Skeletal muscle satellite cell (primary cell): ENCODE measurements at regions not wholly inside any gene's neighbourhood (a gene's known extent, or its start where the extent isn't known, plus 50 kb on each side); places are given as distances from the start of the nearest gene placed in this dataset.

Experiments used
- H3K27me3 ChIP-seq: 2 replicates; pipeline ENCODE4 v1.7.0; 2013; ENCODE audit warnings: low read length; ENCODE audit not compliant: control insufficient read depth, insufficient read depth
- H3K36me3 ChIP-seq: 2 replicates; pipeline ENCODE4 v1.7.0; 2013; ENCODE audit warnings: mild to moderate bottlenecking, control low read depth, low read length; ENCODE audit not compliant: insufficient read depth
- H3K4me1 ChIP-seq: 2 replicates; pipeline ENCODE4 v1.7.0; 2013; ENCODE audit warnings: low read length; ENCODE audit not compliant: control insufficient read depth, insufficient read depth
- H3K4me2 ChIP-seq: 2 replicates; pipeline ENCODE4 v1.7.0; 2013; ENCODE audit warnings: mild to moderate bottlenecking, low read length
- H3K4me3 ChIP-seq: 2 replicates; pipeline ENCODE4 v1.7.0; 2013; ENCODE audit warnings: low read length
- H3K9ac ChIP-seq: 2 replicates; pipeline ENCODE4 v1.7.0; 2013; ENCODE audit warnings: mild to moderate bottlenecking, low read depth, low read length, moderate library complexity
- H3K9me3 ChIP-seq: replicated peaks from 2 replicates; pipeline ENCODE4 v1.7.0; 2013; ENCODE audit warnings: mild to moderate bottlenecking, control low read depth, low read length

DNA sequence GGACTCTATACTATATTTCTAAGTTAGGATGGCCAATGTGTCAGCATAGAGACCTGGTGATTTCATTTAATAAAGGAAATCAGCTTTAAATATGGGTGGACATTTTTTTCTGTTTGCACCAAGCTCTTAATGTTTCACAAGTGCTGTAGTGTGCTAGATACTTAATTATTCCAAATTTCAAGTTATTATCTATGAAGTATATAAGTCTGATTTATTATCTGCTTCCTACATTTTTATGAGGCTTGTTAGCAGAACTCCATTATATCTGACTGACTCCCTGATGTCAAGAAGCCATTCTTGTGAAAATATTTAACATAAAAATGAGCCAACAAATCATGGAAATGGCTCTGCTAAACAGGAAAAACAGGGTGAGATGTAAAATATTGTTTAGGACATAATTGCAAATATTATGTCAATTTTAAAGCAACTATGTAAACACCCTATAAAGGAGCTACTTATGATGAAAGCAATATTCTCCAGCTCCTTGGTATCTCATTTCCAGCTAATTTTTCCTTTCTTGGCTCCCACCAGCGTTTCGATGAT, 1415.2 kb downstream of the GATA3 start:
- H3K9ac ChIP-seq = no peak overlapping the region
- no peaks in the 10 kb centered on the region for H3K9me3 ChIP-seq
- no peak overlapping the region for H3K4me3 ChIP-seq
- no peaks in the 10 kb centered on the region for H3K36me3 ChIP-seq
- no peaks in the 10 kb centered on the region for H3K4me1 ChIP-seq
- no peak overlapping the region for H3K4me2 ChIP-seq
- no peaks in the 10 kb centered on the region for H3K27me3 ChIP-seq

DNA sequence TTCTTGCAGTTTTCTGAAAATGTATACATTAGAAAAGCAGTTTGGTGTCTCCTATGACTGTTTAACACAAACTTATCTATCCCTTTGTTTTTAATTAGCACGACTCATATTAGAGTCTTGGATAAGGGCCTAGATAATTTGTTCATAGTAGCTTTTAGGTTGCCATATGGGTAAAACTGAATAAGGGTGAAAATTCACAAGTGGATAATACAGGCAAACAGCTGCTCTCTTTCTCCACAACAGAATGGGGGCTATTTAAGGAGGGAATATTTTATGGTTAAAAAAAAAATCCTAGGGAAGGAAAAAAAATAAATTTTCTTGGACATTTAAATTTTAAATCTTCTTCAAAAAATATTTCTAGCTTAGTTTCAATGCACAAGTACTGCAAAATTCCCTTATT, 1416.1 kb downstream of the GATA3 start:
- Histone ChIP-seq H3K9ac (no peak overlapping the region), H3K4me3 (no peak overlapping the region), H3K9me3 (no peaks in the 10 kb centered on the region), H3K4me1 (no peaks in the 10 kb centered on the region), H3K36me3 (no peaks in the 10 kb centered on the region), H3K4me2 (no peak overlapping the region), H3K27me3 (no peaks in the 10 kb centered on the region)

DNA sequence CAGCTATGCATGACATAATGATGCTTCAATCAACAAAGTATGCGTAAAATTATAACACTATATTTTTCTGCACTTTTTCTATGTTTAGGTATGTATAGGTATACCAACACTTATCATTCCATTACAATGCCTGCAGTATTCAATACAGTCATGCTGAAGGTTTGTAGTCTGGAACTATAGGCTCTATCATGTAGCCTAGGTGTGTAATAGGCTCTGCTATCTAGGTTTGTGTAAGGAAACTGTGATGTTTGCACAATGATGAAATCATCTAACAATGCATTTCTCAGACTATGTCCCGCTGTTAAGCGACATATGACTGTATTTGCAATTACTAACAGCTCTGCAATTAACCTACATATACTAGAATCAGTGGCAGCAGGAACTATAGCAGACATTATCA, 1447.5 kb downstream of the GATA3 start:
- Histone ChIP-seq H3K9me3 (no peaks in the 10 kb centered on the region), H3K36me3 (no peaks in the 10 kb centered on the region), H3K4me2 (no peak overlapping the region), H3K9ac (no peak overlapping the region), H3K4me3 (no peak overlapping the region), H3K27me3 (no peaks in the 10 kb centered on the region), H3K4me1 (no peaks in the 10 kb centered on the region)

DNA sequence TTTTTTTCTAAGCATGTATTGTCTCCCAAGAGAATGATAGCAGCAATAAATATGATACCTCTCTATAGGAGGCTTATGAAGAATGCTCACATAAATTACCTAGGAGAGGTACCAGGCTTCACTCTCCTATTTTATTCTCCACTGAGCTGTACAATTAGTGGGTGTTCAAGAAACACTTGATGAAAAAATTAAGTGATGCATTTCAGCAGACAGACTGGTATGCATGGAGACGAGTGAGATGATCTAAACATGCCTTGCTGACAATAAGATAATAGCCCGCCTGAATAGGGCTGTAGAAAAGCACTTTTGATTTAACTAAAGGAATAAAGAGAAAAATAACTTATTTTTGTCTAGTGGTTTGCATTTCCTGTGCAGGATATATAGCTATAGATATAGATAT, 1449.7 kb downstream of the GATA3 start:
- Histone ChIP-seq H3K27me3 (no peaks in the 10 kb centered on the region), H3K9ac (no peak overlapping the region), H3K4me3 (no peak overlapping the region), H3K4me1 (no peaks in the 10 kb centered on the region), H3K4me2 (no peak overlapping the region), H3K36me3 (no peaks in the 10 kb centered on the region), H3K9me3 (no peaks in the 10 kb centered on the region)

DNA sequence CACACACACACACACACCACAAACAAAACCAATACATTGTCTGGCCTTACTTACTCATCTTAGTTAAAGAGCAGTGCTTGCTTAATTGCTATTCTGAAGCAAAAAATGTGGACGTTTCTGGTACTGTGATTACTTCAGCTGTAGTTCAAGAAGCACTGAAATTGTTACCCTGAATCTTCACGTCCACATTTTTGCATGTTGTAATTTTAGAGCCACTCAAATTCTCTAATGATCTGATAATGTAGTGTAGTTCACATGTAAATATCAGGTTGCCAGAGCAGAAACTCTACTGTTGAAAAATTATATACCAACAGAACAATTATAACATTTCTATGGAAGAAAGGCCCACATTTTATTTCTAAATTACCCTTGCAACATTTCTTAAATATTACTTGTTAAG, 1451.1 kb downstream of the GATA3 start:
- Histone ChIP-seq H3K4me1 (no peaks in the 10 kb centered on the region), H3K4me2 (no peak overlapping the region), H3K4me3 (no peak overlapping the region), H3K9ac (no peak overlapping the region), H3K27me3 (no peaks in the 10 kb centered on the region), H3K36me3 (no peaks in the 10 kb centered on the region), H3K9me3 (no peaks in the 10 kb centered on the region)

DNA sequence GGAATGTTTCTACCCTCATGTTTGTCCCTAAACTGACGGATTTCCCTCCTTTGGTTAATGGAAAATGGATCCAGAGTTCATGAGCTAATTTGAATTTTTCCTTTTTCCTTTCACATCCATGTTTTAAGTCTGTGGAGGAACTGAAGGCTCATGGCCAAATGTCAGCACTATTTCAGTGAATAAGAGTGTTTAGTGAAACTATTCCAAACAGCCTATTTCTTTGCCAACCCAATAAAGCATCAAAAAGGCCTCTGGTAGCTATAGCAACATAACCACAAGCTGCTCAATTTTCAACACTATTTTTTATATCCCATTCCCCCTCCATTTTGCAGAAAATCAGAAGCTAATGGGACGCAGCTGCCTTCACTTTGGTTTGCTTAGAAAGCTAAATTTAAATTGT, 1454.1 kb downstream of the GATA3 start:
- peaks cover 3% of the 10 kb centered on the region for H3K27me3 ChIP-seq
- H3K36me3 ChIP-seq = no peaks in the 10 kb centered on the region
- H3K9ac ChIP-seq = no peak overlapping the region
- no peaks in the 10 kb centered on the region for H3K9me3 ChIP-seq
- H3K4me2 ChIP-seq = no peak overlapping the region
- H3K4me3 ChIP-seq = no peak overlapping the region
- H3K4me1 ChIP-seq = no peaks in the 10 kb centered on the region

DNA sequence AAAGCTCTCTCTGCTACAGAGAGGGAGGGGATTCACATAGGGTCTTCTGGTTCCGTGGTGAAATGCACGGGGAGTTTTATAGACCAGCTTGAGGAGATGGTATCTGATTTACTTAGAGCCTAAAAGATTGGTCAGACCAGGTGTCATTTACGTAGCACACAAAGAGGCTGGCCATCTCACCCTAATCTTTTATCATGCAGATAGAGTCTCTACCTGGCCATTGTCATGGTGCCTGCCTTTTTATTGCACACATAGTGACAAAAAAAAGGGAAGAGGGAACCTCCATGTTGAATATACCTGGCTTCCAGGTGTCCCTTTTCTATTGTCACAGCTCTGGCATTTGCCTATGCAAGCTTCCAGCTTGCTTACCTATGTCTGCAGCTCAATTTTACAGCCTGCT, 1456.1 kb downstream of the GATA3 start:
- Histone ChIP-seq H3K4me1 (no peaks in the 10 kb centered on the region), H3K9ac (no peak overlapping the region), H3K4me2 (no peak overlapping the region), H3K36me3 (no peaks in the 10 kb centered on the region), H3K9me3 (no peaks in the 10 kb centered on the region), H3K4me3 (no peak overlapping the region), H3K27me3 (peaks cover 3% of the 10 kb centered on the region)

DNA sequence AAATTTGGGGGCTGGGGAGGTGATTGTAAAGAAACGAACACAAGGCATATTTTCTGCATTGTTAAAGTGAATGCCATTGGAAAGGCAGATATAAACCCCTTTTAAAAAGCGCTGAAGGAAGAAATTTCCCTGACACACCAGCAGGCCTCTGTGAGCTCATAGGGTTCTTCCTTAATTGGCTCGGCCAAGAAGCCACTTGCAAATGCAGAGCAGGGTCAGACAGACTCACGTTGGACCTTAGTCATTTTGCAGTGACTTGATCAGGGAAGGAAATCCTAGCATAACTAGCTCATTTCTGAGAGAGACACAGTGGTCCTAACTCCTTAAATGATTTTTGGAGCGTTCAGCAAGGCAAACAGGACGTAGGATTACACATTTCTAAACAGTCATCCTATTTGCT, 1461.4 kb downstream of the GATA3 start:
- Histone ChIP-seq H3K9me3 (no peaks in the 10 kb centered on the region), H3K4me3 (no peak overlapping the region), H3K4me2 (no peak overlapping the region), H3K36me3 (no peaks in the 10 kb centered on the region), H3K27me3 (peaks cover 3% of the 10 kb centered on the region), H3K9ac (no peak overlapping the region), H3K4me1 (no peaks in the 10 kb centered on the region)

DNA sequence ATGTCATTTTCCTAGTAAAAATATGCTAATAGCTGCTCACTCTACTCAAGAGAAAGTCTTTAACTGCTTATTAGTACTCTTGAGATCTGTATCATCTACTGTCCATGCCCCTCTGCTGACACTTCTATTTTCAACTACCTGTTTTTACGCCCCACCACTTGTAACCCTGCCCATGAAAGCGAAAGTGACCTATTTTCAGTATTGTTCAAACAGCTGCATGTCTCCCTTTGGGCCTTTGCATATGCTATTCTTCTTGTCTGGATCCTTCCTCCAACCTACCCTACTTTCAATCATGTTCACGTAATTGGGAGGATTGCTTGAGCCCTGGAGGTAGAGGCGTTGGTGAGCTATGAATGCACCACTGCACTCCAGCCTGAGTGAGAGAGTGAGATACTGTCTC, 1481.3 kb downstream of the GATA3 start:
- no peaks in the 10 kb centered on the region for H3K9me3 ChIP-seq
- no peaks in the 10 kb centered on the region for H3K36me3 ChIP-seq
- H3K4me1 ChIP-seq = no peaks in the 10 kb centered on the region
- no peak overlapping the region for H3K4me2 ChIP-seq
- no peak overlapping the region for H3K4me3 ChIP-seq
- no peak overlapping the region for H3K9ac ChIP-seq
- H3K27me3 ChIP-seq = no peaks in the 10 kb centered on the region

DNA sequence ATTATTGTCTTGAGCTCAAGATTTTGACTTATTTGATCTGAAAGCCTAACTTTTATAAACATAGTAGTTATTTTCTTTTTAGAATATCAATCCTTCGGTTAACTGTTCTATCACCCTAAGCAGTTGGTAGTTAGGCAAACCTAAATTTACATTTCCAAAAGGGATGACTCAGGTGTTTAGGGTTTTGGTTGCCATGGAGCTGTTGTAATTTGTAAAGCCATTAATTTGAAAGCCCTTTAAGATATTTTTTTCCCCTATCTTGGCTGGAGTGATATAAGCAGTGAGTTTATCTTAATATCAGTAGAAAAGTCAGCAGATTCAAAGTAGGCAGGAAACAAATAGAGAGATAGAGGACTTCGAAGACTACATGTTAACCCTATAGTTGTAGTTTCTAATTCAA, 1472.6 kb upstream of the CELF2 start:
- no peaks in the 10 kb centered on the region for H3K36me3 ChIP-seq
- H3K9me3 ChIP-seq = peaks cover 3% of the 10 kb centered on the region
- H3K4me3 ChIP-seq = no peak overlapping the region
- no peak overlapping the region for H3K4me2 ChIP-seq
- H3K27me3 ChIP-seq = no peaks in the 10 kb centered on the region
- H3K4me1 ChIP-seq = no peaks in the 10 kb centered on the region
- no peak overlapping the region for H3K9ac ChIP-seq

DNA sequence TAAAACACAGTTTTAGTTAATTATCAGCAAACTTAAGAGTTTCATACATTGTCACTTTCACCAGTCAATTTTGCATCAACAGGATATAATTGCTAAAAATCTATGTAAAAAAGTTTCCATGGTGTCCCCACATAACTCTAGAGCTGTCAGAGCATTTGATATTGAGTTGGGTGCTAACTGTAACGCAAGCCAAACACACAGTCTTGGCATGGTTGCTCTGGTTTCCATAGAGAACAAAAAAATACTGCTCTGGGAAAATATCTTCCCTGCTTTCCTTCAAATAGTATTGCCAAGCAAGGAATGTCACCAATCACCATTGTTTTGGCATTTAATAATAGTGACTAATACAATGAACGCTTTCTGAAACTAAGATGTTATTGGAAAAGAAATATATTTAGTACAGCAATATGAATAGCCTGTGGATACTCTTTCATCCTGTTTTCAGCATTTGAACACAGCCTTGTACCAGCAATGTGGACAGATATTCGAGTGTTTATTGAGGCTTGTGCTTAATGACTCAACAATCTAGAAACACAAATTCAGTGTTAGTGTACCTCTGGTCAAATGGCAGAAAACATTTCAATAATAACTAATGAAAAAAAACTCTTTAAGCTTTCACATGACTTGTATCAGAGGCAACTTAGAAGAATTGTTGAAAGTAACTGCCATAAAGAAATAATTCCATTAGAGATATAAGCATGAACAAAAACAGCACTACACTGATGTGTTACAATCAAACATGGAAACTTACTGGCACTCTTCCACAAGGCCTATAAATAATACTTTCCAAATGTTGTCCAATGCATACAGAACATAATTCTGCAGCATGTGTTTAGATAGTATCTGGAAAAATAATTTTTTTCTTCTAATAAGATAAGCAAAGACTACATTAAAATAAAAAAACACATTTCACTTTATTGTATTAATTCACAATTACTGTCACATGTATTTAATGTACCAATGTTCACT, 1469.5 kb upstream of the CELF2 start:
- Histone ChIP-seq H3K36me3 (no peaks in the 10 kb centered on the region), H3K9me3 (peaks cover 3% of the 10 kb centered on the region), H3K4me1 (no peaks in the 10 kb centered on the region), H3K4me2 (no peak overlapping the region), H3K4me3 (no peak overlapping the region), H3K27me3 (no peaks in the 10 kb centered on the region), H3K9ac (no peak overlapping the region)

DNA sequence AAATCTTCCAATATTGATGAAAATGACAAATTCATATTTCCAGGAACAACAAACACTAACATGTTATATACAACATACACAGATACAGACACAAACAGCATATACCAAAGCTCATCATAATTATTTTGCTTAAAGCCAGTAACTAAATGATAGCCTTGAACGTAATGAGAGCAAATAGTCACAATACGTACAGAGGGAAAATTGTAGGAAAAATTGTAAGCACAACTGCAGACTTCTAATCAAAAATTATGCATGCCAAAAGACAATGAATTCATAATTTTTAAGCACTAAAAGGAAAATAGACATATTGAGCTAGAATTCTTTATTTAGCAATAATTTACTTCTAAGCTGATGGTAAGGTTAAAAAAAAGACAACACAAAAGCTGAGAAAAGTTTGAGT, 1466.9 kb upstream of the CELF2 start:
- Histone ChIP-seq H3K4me3 (no peak overlapping the region), H3K9me3 (peaks cover 3% of the 10 kb centered on the region), H3K36me3 (no peaks in the 10 kb centered on the region), H3K4me1 (no peaks in the 10 kb centered on the region), H3K27me3 (no peaks in the 10 kb centered on the region), H3K4me2 (no peak overlapping the region), H3K9ac (no peak overlapping the region)
